Brain microvascular endothelial cell (primary cell): ENCODE measurements at regions not wholly inside any gene's neighbourhood (a gene's known extent, or its start where the extent isn't known, plus 50 kb on each side); places are given as distances from the start of the nearest gene placed in this dataset.
"Not testable (repeated sequence)": the region's sequence is repeated elsewhere in the genome, so short reads cannot be mapped to it uniquely, and the experiment has no call there.

Experiments
- DNase-seq: peaks from one replicate; pipeline ENCODE4 v3.0.0-alpha.2; 2020
- H3K27ac ChIP-seq: fragments of 250-450 bp; sonication (Bioruptor Pico); 2 replicates; pipeline ENCODE4 v1.5.1; 2020; ENCODE audit warnings: mild to moderate bottlenecking, moderate library complexity
- H3K27me3 ChIP-seq: fragments of 250-450 bp; sonication (Bioruptor Pico); replicated peaks from 2 replicates; pipeline ENCODE4 v1.5.1; 2020; ENCODE audit warnings: mild to moderate bottlenecking
- H3K36me3 ChIP-seq: fragments of 250-450 bp; sonication (Bioruptor Pico); replicated peaks from 2 replicates; pipeline ENCODE4 v1.5.1; 2020; ENCODE audit warnings: mild to moderate bottlenecking
- H3K4me3 ChIP-seq: 2 replicates; pipeline ENCODE4 v1.5.1; 2011; ENCODE audit warnings: low read depth, mild to moderate bottlenecking, control low read depth, low read length, moderate library complexity
- CTCF ChIP-seq: IDR thresholded peaks from 2 replicates; pipeline ENCODE4 v1.5.1; 2011; ENCODE audit warnings: low read depth, mild to moderate bottlenecking, moderate library complexity, low read length, control low read depth, inconsistent platforms; ENCODE audit errors: missing control alignments
- in situ Hi-C: cut with HindIII; loops from 2 replicates; pipeline ENCODE4 v1.10.0; 2017; ENCODE audit warnings: low sequenced_read_pairs, low pct_ligation_motif_present

- no peak for TF ChIP-seq CTCF
- Histone ChIP-seq H3K4me3 (no peak overlapping the region), H3K27ac (no peak overlapping the region), H3K36me3 (no peaks in the 10 kb centered on the region), H3K27me3 (no peaks in the 10 kb centered on the region)
- in situ Hi-C loops = no loop called here
- no peak for DNase-seq
Measured at GRCh38 chr9:6113312-6113711, 97.9 kb upstream of the RANBP6 start.

DNA sequence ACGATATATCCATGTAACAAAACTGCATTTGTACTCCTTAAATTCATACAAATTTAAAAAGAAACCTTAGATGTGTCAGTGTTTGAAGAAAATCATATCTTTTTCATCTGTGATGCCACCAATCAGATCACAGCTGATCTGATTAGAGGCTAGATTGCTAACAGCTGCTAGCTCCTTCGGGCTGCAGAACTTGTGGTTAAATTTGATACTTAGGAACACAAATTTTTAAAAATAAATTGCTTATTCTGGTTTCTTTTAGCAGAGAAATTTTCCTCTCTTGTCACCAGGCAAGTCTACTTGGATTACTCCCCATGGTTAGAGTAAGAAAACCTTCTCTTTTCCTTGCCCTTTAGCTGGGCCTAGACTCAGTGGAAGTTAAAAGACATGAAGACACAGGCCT, 94.6 kb upstream of the RANBP6 start:
- in situ Hi-C loops = no loop called here
- TF ChIP-seq CTCF = no peak
- Histone ChIP-seq H3K4me3 (no peak overlapping the region), H3K27ac (no peak overlapping the region), H3K36me3 (no peaks in the 10 kb centered on the region), H3K27me3 (no peaks in the 10 kb centered on the region)
- no peak for DNase-seq

- DNase-seq = no peak
- Histone ChIP-seq H3K27ac (no peak overlapping the region), H3K4me3 (no peak overlapping the region), H3K27me3 (no peaks in the 10 kb centered on the region), H3K36me3 (no peaks in the 10 kb centered on the region)
- in situ Hi-C loops = no loop called here
- TF ChIP-seq CTCF = no peak
Measured at GRCh38 chr9:6109571-6109970, 94.1 kb upstream of the RANBP6 start.

- peak; percentile 12 for DNase-seq
- in situ Hi-C loops = no loop called here
- Histone ChIP-seq H3K27ac (no peak overlapping the region), H3K4me3 (no peak overlapping the region), H3K36me3 (no peaks in the 10 kb centered on the region), H3K27me3 (no peaks in the 10 kb centered on the region)
- TF ChIP-seq CTCF = peak; percentile 54
Measured at GRCh38 chr9:6106711-6107339, 91.4 kb upstream of the RANBP6 start.

- H3K27ac ChIP-seq = no peak overlapping the region
- in situ Hi-C loops = no loop called here
- no peak for TF ChIP-seq CTCF
Measured at GRCh38 chr9:6105738-6106137, 90.3 kb upstream of the RANBP6 start.

DNA sequence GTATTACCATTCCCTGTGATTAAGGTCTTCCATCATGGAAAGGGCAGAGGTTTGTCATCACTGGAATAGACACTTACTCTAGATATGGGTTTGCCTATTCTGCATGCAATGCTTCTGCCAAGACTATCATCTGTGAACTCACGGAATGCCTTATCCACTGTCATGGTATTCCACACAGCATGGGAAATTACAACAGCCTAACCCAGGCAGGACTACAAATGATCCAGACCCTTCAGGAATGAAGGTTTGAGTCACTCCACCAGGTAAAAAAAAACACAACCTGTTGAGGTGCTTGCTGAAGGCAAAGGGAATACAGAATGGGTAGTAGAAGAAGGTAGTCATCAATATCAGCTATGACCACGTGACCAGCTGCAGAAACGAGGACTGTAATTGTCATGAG, 89.0 kb upstream of the RANBP6 start:
- H3K27me3 ChIP-seq, H3K4me3 ChIP-seq, in situ Hi-C loops, DNase-seq, H3K27ac ChIP-seq, H3K36me3 ChIP-seq: not testable (repeated sequence)

More at GRCh38 chr9:6105738-6106137, 90.3 kb upstream of the RANBP6 start:
- DNase-seq = no peak
- no peaks in the 10 kb centered on the region for H3K27me3 ChIP-seq
- H3K36me3 ChIP-seq = no peaks in the 10 kb centered on the region
- H3K4me3 ChIP-seq = no peak overlapping the region

- DNase-seq, H3K4me3 ChIP-seq, H3K27ac ChIP-seq, H3K27me3 ChIP-seq, in situ Hi-C loops, H3K36me3 ChIP-seq: not testable (repeated sequence)
Measured at GRCh38 chr9:6103911-6104310, 88.5 kb upstream of the RANBP6 start.

DNA sequence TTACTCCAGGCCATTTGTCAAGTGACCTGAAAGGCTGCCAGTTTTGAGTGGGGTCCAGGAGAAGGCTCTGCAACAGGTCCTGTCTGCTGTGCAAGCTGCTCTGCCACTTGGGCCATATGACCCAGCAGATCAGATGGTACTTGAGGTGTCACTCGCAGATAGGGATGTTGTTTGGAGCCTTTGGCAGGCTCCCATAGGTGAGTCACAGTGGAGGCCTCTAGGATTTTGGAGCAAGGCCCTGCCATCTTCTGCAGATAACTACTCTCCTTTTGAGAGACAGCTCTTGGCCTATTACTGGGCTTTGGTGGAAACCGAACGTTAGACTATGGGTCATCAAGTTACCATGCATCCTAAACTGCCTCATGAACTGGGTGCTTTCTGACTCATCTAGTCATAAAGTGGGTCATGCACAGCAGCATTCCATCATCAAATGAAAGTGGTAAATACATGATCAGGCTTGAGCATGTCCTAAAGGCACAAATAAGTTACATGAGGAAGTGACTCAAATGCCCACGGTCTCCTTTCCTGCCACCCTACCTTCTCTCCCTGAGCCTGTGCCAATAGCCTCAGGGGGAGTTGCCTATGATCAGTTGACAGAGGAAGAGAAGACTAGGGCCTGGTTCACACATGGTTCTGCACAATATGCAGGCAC, 87.0 kb upstream of the RANBP6 start:
- H3K27me3 ChIP-seq, DNase-seq, H3K27ac ChIP-seq, H3K36me3 ChIP-seq, in situ Hi-C loops, H3K4me3 ChIP-seq: not testable (repeated sequence)

- H3K36me3 ChIP-seq, H3K27me3 ChIP-seq, H3K27ac ChIP-seq, H3K4me3 ChIP-seq, in situ Hi-C loops, DNase-seq: not testable (repeated sequence)
Measured at GRCh38 chr9:6101725-6102124, 86.3 kb upstream of the RANBP6 start.

DNA sequence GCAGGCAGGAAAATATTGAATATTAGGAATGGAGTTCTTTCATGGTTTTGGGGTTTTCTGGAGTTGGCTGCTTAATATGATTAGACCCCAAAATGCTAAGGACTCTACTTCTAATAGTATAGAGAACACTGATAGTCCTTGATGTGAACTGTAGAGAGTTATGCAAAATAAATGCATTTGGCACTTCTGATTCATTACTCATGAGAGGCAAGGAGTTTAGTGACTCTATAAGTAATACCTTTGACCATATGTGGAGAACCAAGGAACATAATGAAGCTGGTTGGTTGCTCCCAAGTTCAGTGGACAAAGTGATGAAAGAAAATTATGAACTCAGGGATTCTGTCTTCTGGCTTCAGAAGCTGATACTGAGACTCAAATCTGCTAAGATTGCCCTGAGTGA, 83.9 kb upstream of the RANBP6 start:
- H3K27ac ChIP-seq, in situ Hi-C loops, H3K4me3 ChIP-seq: not testable (repeated sequence)

More for the DNA sequence above, 83.9 kb upstream of the RANBP6 start:
- DNase-seq, H3K36me3 ChIP-seq, H3K27me3 ChIP-seq: not testable (repeated sequence)
